ENCODE measurements at regions not wholly inside any gene's neighbourhood (a gene's known extent, or its start where the extent isn't known, plus 50 kb on each side); places are given as distances from the start of the nearest gene placed in this dataset.

DNA sequence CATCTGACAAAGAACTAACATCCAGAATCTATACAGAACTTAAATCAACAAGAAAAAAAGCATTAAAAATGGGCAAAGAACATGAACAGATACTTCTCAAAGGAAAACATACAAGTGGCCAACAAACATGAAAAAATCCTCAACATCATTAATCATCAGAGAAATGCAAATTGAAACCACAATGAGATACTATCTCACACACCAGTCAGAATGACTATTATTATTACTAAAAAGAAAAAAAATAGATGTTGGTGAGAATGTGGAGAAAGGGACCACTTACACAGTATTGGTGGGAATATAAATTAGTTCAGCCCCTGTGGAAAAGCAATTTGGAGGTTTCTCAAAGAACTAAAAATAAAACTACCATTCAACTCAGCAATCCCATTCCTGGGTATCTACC, 89.1 kb upstream of the ADO start:
- FAIRE-seq: no peak

DNA sequence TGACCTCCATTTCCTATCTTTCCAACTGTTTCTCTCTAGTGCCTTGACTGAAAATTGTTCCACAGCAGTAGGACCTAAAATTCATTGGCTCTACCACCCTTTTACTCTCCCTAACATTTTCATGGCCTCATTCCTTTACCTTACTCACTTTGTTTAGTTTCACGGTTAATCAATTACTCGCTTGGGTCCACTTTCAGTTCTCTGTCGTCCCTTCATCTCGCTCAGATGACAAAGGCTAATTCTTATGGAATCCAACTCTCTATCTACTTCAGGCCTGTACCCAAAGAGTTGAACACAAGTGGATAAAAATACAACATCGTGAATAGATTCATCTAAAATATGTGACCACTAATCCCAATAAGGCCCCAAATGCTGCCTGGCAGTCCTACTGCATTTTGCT, 85.9 kb upstream of the ADO start:
- DNase-seq (ENCODE audit: insufficient read length, low spot score): no peak
- peak; percentile 38 for FAIRE-seq
- TF ChIP-seq POU2F2 (IDR thresholded peaks at IDR 0.05; ENCODE audit: low read depth, low read length) (no peak), POLR2AphosphoS5 (IDR thresholded peaks at IDR 0.05; ENCODE audit: low read depth, low read length) (no peak), PAX5 (IDR thresholded peaks at IDR 0.05; ENCODE audit: insufficient read depth, low read length, severe bottlenecking) (no peak)

More for the DNA sequence above, 89.1 kb upstream of the ADO start:
- no peak for DNase-seq (ENCODE audit: insufficient read length, low spot score)
- TF ChIP-seq POLR2A (IDR thresholded peaks at IDR 0.05; ENCODE audit: low read depth, low read length) (no peak), POU2F2 (IDR thresholded peaks at IDR 0.05; ENCODE audit: low read depth, low read length) (no peak)

DNA sequence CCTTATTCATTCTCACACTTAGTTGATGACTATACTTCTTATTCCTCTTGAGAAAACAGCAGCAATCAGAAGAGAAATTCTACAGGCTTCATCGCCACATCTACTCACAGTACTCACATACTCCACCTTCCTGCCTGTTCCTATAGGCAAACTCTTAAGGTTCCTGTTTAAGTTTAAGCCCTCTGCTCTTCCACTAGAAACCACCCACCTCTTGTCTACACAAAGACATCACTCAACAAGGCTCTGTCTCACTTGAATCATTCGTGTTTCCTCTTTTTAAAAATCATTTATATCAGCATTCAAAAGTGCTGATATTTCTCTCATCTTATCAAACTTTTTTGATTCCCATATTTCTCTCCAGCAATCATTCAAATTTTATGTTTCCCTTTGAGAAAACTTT, 85.5 kb upstream of the ADO start:
- FAIRE-seq (no peak), DNase-seq (ENCODE audit: insufficient read length, low spot score) (no peak)
- TF ChIP-seq PAX5 (IDR thresholded peaks at IDR 0.05; ENCODE audit: insufficient read depth, low read length, severe bottlenecking): no peak

DNA sequence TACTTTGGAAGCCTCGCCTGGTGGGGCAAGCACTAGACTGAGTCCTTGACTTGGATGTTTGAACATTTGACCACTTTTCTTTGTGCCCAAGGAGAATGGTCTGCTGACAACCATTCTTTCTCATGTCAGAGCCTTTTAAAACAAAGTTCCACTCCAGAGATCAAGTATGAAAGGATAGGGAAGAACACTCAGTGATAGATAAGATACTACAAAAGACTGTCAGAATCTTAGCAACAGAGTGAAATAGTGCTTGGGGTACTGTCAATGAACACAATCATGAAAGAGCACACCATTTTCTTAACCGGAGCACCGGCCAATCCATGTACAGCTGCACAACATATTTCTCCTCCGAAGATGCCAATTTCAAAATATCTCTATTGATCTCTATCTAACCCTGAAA, 82.8 kb upstream of the ADO start:
- no peak for DNase-seq (ENCODE audit: insufficient read length, low spot score)
- no peak for FAIRE-seq
- TF ChIP-seq POLR2A (IDR thresholded peaks at IDR 0.05; ENCODE audit: low read depth, low read length) (no peak), SPI1 (IDR thresholded peaks at IDR 0.05; ENCODE audit: low read depth, low read length) (no peak), POU2F2 (IDR thresholded peaks at IDR 0.05; ENCODE audit: low read depth, low read length) (no peak), PAX5 (IDR thresholded peaks at IDR 0.05; ENCODE audit: insufficient read depth, low read length, severe bottlenecking) (no peak), TAF1 (IDR thresholded peaks at IDR 0.05; ENCODE audit: low read depth, low read length) (no peak), POLR2AphosphoS5 (IDR thresholded peaks at IDR 0.05; ENCODE audit: low read depth, low read length) (no peak)

DNA sequence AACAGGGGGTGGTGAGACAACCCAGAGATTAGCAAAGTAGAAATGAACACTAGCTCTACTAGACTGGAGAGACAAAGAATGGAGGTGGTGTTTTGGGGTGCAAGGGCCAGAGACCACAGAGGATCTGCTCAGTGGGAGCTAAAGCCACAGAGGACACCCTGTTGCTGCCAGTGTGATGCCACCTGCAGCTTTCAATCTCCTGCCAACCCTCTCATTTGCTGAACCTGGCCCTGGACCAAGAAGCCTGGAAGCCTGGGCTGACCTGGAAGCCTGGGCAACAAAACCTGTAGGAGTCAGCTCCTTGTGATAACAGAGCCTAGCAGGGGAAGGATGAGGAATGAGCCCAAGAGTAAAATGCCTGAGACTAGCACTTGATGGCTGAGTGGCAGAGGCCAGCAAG, 81.1 kb upstream of the ADO start:
- peak; percentile 16 for FAIRE-seq
- TF ChIP-seq SPI1 (IDR thresholded peaks at IDR 0.05; ENCODE audit: low read depth, low read length) (no peak), POU2F2 (IDR thresholded peaks at IDR 0.05; ENCODE audit: low read depth, low read length) (no peak), PAX5 (IDR thresholded peaks at IDR 0.05; ENCODE audit: insufficient read depth, low read length, severe bottlenecking) (no peak), TAF1 (IDR thresholded peaks at IDR 0.05; ENCODE audit: low read depth, low read length) (no peak), POLR2A (IDR thresholded peaks at IDR 0.05; ENCODE audit: low read depth, low read length) (no peak), POLR2AphosphoS5 (IDR thresholded peaks at IDR 0.05; ENCODE audit: low read depth, low read length) (no peak)
- no peak for DNase-seq (ENCODE audit: insufficient read length, low spot score)

DNA sequence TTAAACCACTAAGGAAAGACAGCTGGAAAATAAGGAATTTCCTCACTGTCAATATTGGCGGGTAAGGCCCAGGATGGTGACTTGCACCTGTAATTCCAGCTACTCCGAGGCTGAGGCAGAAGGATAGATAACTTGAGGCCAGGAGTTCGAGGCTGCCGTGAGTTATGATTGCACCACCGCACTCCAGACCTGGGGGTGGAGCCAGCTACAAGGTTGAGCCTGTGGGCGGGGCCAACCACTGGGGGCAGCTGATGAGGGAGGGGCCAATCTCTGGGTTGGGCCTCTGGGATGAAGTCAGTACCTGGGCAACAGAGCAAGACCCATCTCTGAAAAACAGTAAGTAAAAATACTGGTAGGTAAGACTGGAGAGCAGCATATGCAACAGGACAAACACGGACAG, 80.1 kb upstream of the ADO start:
- TF ChIP-seq POLR2AphosphoS5 (IDR thresholded peaks at IDR 0.05; ENCODE audit: low read depth, low read length): no peak
- no peak for TF ChIP-seq TAF1 (IDR thresholded peaks at IDR 0.05; ENCODE audit: low read depth, low read length)
- TF ChIP-seq POLR2A (IDR thresholded peaks at IDR 0.05; ENCODE audit: low read depth, low read length): no peak
- no peak for TF ChIP-seq SPI1 (IDR thresholded peaks at IDR 0.05; ENCODE audit: low read depth, low read length)
- no peak for TF ChIP-seq POU2F2 (IDR thresholded peaks at IDR 0.05; ENCODE audit: low read depth, low read length)
- TF ChIP-seq PAX5 (IDR thresholded peaks at IDR 0.05; ENCODE audit: insufficient read depth, low read length, severe bottlenecking): no peak
- DNase-seq (ENCODE audit: insufficient read length, low spot score): no peak
- FAIRE-seq: no peak

DNA sequence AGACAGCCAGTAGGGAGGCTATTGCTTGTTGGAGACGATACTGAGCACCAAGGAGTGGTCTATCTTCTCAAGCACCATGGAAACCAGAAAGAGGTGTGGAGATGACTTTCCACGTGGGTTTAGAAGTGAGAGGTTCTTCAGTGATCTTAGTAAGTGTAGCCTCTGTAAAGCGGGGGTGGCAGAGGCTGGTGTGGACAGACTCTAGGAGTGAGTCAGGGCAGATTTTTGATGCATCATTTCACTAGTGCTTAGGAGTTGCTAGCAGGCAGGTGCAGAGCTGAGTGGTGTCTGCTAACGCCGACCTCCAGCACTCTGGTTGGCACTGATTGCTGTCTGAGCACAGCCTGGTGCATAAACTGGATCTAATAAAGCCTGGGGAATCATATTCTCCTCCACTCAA, 78.4 kb upstream of the ADO start:
- TF ChIP-seq POU2F2 (IDR thresholded peaks at IDR 0.05; ENCODE audit: low read depth, low read length) (peak; percentile 88), PAX5 (IDR thresholded peaks at IDR 0.05; ENCODE audit: insufficient read depth, low read length, severe bottlenecking) (peak; percentile 30), POLR2AphosphoS5 (IDR thresholded peaks at IDR 0.05; ENCODE audit: low read depth, low read length) (0 out of 2 replicates have a peak, but pooled peaks have one; percentile 38), POLR2A (IDR thresholded peaks at IDR 0.05; ENCODE audit: low read depth, low read length) (0 out of 2 replicates have a peak, but pooled peaks have one; percentile 26), SPI1 (IDR thresholded peaks at IDR 0.05; ENCODE audit: low read depth, low read length) (no peak), TAF1 (IDR thresholded peaks at IDR 0.05; ENCODE audit: low read depth, low read length) (peak; percentile 71)
- FAIRE-seq (peak; percentile 93), DNase-seq (ENCODE audit: insufficient read length, low spot score) (no peak)

DNA sequence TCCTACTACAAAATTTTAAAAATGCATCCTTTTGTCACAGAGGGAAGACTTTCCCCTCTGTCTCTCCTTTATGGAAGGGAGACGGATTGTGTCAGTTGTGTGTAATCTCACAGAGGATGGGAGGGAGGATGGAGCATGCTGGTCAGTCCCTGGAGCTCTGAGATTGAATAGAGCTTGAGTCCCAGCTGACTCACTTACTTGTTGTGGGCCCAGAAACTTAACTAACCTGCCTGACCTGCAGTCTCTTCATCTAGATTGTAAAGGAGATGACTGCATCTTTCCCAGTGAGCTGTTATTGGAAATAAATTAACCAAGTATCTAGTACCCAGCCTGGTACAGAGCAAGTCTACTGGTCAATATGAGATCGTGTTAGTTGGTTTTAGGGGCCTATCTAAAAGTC, 77.9 kb upstream of the ADO start:
- no peak for DNase-seq (ENCODE audit: insufficient read length, low spot score)
- FAIRE-seq: peak; percentile 54
- TF ChIP-seq TAF1 (IDR thresholded peaks at IDR 0.05; ENCODE audit: low read depth, low read length): no peak
- TF ChIP-seq POU2F2 (IDR thresholded peaks at IDR 0.05; ENCODE audit: low read depth, low read length): no peak
- no peak for TF ChIP-seq SPI1 (IDR thresholded peaks at IDR 0.05; ENCODE audit: low read depth, low read length)
- no peak for TF ChIP-seq POLR2AphosphoS5 (IDR thresholded peaks at IDR 0.05; ENCODE audit: low read depth, low read length)
- no peak for TF ChIP-seq PAX5 (IDR thresholded peaks at IDR 0.05; ENCODE audit: insufficient read depth, low read length, severe bottlenecking)
- TF ChIP-seq POLR2A (IDR thresholded peaks at IDR 0.05; ENCODE audit: low read depth, low read length): no peak

DNA sequence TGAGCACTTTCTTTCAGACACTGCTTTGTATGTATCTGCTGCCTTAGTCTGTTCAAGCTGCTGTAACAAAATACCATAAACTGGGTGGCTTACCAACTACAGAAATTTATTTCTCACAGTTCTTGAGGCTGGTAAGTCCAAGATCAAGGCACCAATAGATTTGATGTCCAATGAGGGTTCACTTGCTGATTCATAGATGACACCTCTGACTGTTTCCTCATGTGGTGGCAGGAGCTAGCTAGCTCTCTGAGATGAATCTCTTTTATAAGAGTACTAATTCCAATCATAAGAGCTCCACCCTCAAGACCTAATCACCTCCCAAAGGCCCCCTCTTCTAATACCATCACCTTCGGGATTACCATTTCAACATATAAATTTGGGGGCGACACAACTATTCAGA, 76.6 kb upstream of the ADO start:
- DNase-seq (ENCODE audit: insufficient read length, low spot score) (no peak), FAIRE-seq (no peak)
- no peak for TF ChIP-seq TAF1 (IDR thresholded peaks at IDR 0.05; ENCODE audit: low read depth, low read length)
- no peak for TF ChIP-seq SPI1 (IDR thresholded peaks at IDR 0.05; ENCODE audit: low read depth, low read length)
- no peak for TF ChIP-seq POLR2AphosphoS5 (IDR thresholded peaks at IDR 0.05; ENCODE audit: low read depth, low read length)
- no peak for TF ChIP-seq POU2F2 (IDR thresholded peaks at IDR 0.05; ENCODE audit: low read depth, low read length)
- TF ChIP-seq PAX5 (IDR thresholded peaks at IDR 0.05; ENCODE audit: insufficient read depth, low read length, severe bottlenecking): no peak
- TF ChIP-seq POLR2A (IDR thresholded peaks at IDR 0.05; ENCODE audit: low read depth, low read length): no peak

DNA sequence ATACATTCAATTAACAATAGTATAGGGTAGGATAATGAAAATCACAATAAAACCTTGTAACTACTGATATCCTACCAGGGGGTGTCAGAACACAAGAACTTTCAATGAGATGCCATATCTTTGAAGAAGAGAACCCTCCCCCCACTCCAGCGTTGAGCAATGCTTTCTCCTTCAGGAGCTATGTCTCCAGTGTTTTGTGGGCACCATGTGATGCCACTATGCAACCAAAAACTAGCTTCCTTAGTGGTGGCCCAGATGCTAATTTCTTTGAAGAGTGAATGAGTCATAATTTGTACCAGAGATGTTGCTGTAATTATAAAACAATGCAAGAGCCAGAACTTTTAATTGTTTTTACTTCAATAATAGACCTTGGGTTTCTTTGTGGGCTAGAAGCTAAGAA, 76.0 kb upstream of the ADO start:
- FAIRE-seq (no peak), DNase-seq (ENCODE audit: insufficient read length, low spot score) (no peak)

More for the DNA sequence above, 76.0 kb upstream of the ADO start:
- TF ChIP-seq PAX5 (IDR thresholded peaks at IDR 0.05; ENCODE audit: insufficient read depth, low read length, severe bottlenecking) (no peak), TAF1 (IDR thresholded peaks at IDR 0.05; ENCODE audit: low read depth, low read length) (no peak), POLR2AphosphoS5 (IDR thresholded peaks at IDR 0.05; ENCODE audit: low read depth, low read length) (no peak), POU2F2 (IDR thresholded peaks at IDR 0.05; ENCODE audit: low read depth, low read length) (no peak), POLR2A (IDR thresholded peaks at IDR 0.05; ENCODE audit: low read depth, low read length) (no peak), SPI1 (IDR thresholded peaks at IDR 0.05; ENCODE audit: low read depth, low read length) (no peak)

Data from GM12891 (cell line).